Uterus (tissue), 2 donors: ENCODE measurements at regions not wholly inside any gene's neighbourhood (a gene's known extent, or its start where the extent isn't known, plus 50 kb on each side); places are given as distances from the start of the nearest gene placed in this dataset.

Experiments
- POLR2A ChIP-seq, 2 donors: fragments of 450-650 bp; IDR thresholded peaks; one replicate each; pipeline ENCODE4 v1.6.1; 2016; ENCODE audit warnings: antibody characterized with exemption in 2 of 2, mild to moderate bottlenecking in 1 of 2, moderate library complexity in 1 of 2
- TF ChIP-seq, protein P1 (sequence below), 4 experiments: fragments of 200-600 bp in 2 of 4; fragments of 450-650 bp in 2 of 4; sonication (generic) in 2 of 4; IDR thresholded peaks; one replicate each; pipeline ENCODE4 v1.5.1; 2016 to 2019; ENCODE audit warnings: antibody characterized with exemption in 4 of 4, mild to moderate bottlenecking in 2 of 4, moderate library complexity in 1 of 4

DNA sequence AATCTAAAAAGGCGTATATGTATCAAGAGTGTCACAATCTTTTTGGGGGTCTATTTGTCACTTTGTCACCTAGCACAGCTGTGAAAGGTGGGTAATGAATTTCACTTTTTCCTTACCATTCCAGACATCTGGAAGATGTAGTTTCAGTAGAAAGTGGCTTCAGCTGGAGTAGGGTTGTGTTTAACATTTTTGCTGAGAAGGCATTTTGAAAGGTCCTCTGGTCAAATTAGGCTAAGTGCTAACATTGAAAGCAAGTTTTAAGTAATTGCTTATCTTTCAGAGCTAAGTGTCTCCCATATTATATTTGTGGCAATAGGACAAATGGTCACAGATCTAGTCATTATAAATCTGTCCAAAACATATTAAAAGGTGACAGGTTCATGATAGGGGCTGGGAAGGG is 542.1 kb upstream of the SPHKAP start:
- TF ChIP-seq, protein P1, sequence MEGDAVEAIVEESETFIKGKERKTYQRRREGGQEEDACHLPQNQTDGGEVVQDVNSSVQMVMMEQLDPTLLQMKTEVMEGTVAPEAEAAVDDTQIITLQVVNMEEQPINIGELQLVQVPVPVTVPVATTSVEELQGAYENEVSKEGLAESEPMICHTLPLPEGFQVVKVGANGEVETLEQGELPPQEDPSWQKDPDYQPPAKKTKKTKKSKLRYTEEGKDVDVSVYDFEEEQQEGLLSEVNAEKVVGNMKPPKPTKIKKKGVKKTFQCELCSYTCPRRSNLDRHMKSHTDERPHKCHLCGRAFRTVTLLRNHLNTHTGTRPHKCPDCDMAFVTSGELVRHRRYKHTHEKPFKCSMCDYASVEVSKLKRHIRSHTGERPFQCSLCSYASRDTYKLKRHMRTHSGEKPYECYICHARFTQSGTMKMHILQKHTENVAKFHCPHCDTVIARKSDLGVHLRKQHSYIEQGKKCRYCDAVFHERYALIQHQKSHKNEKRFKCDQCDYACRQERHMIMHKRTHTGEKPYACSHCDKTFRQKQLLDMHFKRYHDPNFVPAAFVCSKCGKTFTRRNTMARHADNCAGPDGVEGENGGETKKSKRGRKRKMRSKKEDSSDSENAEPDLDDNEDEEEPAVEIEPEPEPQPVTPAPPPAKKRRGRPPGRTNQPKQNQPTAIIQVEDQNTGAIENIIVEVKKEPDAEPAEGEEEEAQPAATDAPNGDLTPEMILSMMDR (IDR thresholded peaks at IDR 0.05): no peak
- no peak for TF ChIP-seq POLR2A (IDR thresholded peaks at IDR 0.05)
